Colonic mucosa (tissue), 4 donors: ENCODE measurements at regions not wholly inside any gene's neighbourhood (a gene's known extent, or its start where the extent isn't known, plus 50 kb on each side); places are given as distances from the start of the nearest gene placed in this dataset.

Experiments used
- DNase-seq: peaks from one replicate; pipeline ENCODE4 v3.0.0-alpha.2; 2020
- H3K27ac ChIP-seq: fragments of 200-600 bp; one replicate; pipeline ENCODE4 v1.8.0; 2021
- H3K27me3 ChIP-seq: fragments of 200-600 bp; one replicate; pipeline ENCODE4 v1.8.0; 2021
- H3K36me3 ChIP-seq: fragments of 200-600 bp; one replicate; pipeline ENCODE4 v1.8.0; 2021
- H3K4me1 ChIP-seq: fragments of 200-600 bp; one replicate; pipeline ENCODE4 v1.8.0; 2021; ENCODE audit warnings: mild to moderate bottlenecking
- H3K4me3 ChIP-seq: fragments of 200-600 bp; one replicate; pipeline ENCODE4 v1.8.0; 2021
- H3K9ac ChIP-seq, 2 donors: one replicate each; pipeline ENCODE4 v1.7.0; 2013; ENCODE audit warnings: control low read depth in 2 of 2, low read depth in 2 of 2, low read length in 2 of 2
- H3K9me3 ChIP-seq: fragments of 200-600 bp; one replicate; pipeline ENCODE4 v1.8.0; 2021
- intact Hi-C: fragments of 100-400 bp; cut with DNase I; formaldehyde crosslinking; loops from one replicate; pipeline ENCODE4 v1.14.1; 2022
- TF ChIP-seq, protein P1 (sequence below): fragments of 200-600 bp; IDR thresholded peaks from one replicate; pipeline ENCODE4 v1.8.0; 2022; ENCODE audit warnings: antibody characterized with exemption, mild to moderate bottlenecking
- donor health status: healthy.
- donor health status: DM: no; HTN: no; CAD: no.
- donor health status: DM: no; HTN: no; CAD: no.

DNA sequence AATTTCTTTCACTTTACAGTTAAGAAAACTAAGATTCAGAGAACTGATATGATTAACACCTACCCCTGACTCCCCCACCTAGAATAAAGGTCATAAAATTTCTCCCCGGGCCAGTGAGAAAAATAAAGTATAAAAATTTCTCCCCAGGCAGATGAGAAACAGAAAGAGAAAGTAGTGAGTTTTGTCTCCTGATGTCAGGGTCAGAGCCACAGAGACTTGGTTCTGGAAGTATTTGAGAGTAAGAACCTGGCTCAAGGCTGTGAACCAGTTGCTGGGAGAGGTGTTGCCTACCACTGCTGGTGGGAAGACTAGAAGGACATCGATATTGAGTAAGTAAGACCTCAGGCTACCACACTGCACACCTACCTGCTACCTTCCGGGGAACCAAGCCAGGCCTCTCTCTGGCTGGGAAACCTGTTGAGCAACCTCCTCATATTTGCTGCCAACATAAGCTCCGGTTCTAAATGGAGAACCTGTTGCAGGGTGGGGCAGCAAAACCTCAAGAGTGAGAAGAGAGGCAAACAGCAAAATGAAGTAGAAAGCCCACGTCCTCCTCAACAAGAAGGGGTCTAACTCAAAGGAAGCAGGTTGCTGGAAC, 104.2 kb upstream of the PUDP start:
- H3K9ac ChIP-seq: no peak overlapping the region
- peak; percentile 61 for DNase-seq
- peak overlapping the region; percentile 44 for H3K27ac ChIP-seq
- H3K36me3 ChIP-seq: no peaks in the 10 kb centered on the region
- no peaks in the 10 kb centered on the region for H3K27me3 ChIP-seq
- intact Hi-C loops: no loop called here
- TF ChIP-seq, protein P1, sequence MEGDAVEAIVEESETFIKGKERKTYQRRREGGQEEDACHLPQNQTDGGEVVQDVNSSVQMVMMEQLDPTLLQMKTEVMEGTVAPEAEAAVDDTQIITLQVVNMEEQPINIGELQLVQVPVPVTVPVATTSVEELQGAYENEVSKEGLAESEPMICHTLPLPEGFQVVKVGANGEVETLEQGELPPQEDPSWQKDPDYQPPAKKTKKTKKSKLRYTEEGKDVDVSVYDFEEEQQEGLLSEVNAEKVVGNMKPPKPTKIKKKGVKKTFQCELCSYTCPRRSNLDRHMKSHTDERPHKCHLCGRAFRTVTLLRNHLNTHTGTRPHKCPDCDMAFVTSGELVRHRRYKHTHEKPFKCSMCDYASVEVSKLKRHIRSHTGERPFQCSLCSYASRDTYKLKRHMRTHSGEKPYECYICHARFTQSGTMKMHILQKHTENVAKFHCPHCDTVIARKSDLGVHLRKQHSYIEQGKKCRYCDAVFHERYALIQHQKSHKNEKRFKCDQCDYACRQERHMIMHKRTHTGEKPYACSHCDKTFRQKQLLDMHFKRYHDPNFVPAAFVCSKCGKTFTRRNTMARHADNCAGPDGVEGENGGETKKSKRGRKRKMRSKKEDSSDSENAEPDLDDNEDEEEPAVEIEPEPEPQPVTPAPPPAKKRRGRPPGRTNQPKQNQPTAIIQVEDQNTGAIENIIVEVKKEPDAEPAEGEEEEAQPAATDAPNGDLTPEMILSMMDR: no peak
- H3K4me1 ChIP-seq: no peaks in the 10 kb centered on the region
- H3K9me3 ChIP-seq: no peaks in the 10 kb centered on the region
- no peak overlapping the region for H3K4me3 ChIP-seq

DNA sequence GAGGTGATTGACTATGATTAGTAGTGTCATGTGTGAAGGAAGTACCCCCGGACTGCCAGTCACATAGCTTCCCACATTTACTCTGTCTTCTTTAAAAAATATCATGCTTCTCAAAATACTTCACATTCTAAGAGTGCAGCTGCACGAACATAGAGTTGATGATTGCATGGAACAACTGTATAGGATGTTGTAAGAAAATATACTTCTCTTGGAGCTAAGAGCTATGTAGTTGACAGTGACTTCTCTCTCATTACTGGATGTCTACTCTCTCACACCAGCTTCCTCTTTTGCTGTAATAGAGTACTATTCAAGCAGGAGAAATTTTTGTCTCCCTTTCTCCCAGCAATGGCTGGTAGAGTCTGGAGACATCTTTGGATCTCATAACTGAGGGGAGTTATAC, 99.4 kb upstream of the PUDP start:
- DNase-seq: no peak
- no peak overlapping the region for H3K4me3 ChIP-seq
- no peak overlapping the region for H3K27ac ChIP-seq
- intact Hi-C loops: no loop called here
- H3K9me3 ChIP-seq: no peaks in the 10 kb centered on the region
- no peaks in the 10 kb centered on the region for H3K4me1 ChIP-seq
- H3K9ac ChIP-seq: no peak overlapping the region
- TF ChIP-seq, protein P1: no peak
- H3K36me3 ChIP-seq: no peaks in the 10 kb centered on the region
- no peaks in the 10 kb centered on the region for H3K27me3 ChIP-seq

DNA sequence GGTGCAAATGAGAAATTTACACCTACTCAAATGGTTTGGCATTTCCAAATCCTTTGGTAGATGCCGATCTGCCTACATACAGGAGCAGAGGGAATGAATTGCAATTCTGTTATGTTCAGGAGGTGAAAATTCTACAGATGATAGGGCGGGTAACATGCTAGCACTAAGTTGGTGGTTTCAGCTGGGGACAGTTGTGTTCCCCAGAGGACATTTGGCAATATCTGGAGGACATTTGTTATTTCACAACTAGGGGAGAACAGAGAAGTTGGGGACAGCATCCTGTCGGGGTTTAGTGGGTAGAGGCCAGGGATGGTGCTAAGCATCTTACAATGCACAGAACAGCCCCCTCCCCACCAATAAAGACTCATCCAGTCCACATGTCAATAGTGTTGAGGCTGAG, 96.5 kb upstream of the PUDP start:
- Histone ChIP-seq H3K9me3 (no peaks in the 10 kb centered on the region), H3K9ac (no peak overlapping the region), H3K27ac (no peak overlapping the region), H3K4me1 (no peaks in the 10 kb centered on the region), H3K4me3 (no peak overlapping the region), H3K27me3 (no peaks in the 10 kb centered on the region), H3K36me3 (no peaks in the 10 kb centered on the region)
- TF ChIP-seq, protein P1: no peak
- DNase-seq: no peak
- intact Hi-C loops: no loop called here

DNA sequence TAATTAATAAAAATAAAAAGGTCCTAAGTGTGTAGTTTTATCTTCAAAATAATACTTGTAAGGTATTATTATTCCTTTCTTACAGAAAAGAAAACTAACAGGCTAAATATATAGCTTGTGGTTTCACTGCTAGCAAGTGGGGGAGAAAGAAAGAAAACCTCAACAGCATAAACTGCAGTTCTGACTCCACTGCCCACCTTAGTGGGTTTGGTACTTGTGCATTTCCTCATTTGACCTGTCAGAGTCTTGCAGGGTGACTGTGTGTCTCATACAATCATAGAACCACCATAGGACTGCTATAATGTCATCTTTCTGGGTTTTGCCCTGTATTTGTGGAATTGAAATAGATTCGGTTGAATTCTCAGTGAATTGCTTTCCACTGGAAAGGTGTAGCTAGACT, 94.7 kb upstream of the PUDP start:
- Histone ChIP-seq H3K4me1 (no peaks in the 10 kb centered on the region), H3K27ac (no peak overlapping the region), H3K27me3 (no peaks in the 10 kb centered on the region), H3K36me3 (no peaks in the 10 kb centered on the region), H3K9me3 (no peaks in the 10 kb centered on the region), H3K9ac (no peak overlapping the region), H3K4me3 (no peak overlapping the region)
- DNase-seq: no peak
- TF ChIP-seq, protein P1: no peak
- intact Hi-C loops: no loop called here

DNA sequence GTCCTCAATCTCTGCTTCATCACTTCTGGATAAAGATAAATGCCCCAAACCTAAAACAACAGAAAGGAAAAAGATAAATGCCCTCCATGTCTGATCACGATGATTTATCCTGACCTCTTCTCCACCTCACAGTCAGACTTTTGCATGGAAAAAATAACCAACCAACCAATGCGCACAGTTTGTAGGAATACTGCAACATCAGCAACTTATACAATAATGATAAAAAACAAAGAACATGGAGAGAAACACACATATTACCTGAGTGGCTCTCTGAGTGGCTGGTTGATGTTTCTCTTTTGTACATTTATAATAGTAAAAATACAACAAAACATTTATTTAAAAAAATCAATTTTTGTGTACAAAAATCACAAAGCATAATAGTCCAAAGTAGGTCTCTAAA, 93.0 kb upstream of the PUDP start:
- H3K27ac ChIP-seq: no peak overlapping the region
- intact Hi-C loops: no loop called here

More for the DNA sequence above, 93.0 kb upstream of the PUDP start:
- Histone ChIP-seq H3K4me3 (no peak overlapping the region), H3K9ac (no peak overlapping the region), H3K9me3 (no peaks in the 10 kb centered on the region), H3K27me3 (no peaks in the 10 kb centered on the region), H3K4me1 (no peaks in the 10 kb centered on the region), H3K36me3 (no peaks in the 10 kb centered on the region)
- TF ChIP-seq, protein P1: no peak
- no peak for DNase-seq
